Mesodermal cell (in vitro differentiated cells): ENCODE measurements at regions not wholly inside any gene's neighbourhood (a gene's known extent, or its start where the extent isn't known, plus 50 kb on each side); places are given as distances from the start of the nearest gene placed in this dataset.
A peak's percentile ranks its signal among the peaks of the same experiment; 100 is the strongest.

Source experiments
- H3K27ac ChIP-seq: 2 replicates; pipeline ENCODE4 v1.7.0; 2013; ENCODE audit warnings: mild to moderate bottlenecking, low read depth, low read length, moderate library complexity; ENCODE audit not compliant: severe bottlenecking
- H3K36me3 ChIP-seq: 2 replicates; pipeline ENCODE4 v1.7.1; 2013; ENCODE audit warnings: mild to moderate bottlenecking, low read length, moderate library complexity; ENCODE audit not compliant: control insufficient read depth, insufficient read depth
- H3K4me1 ChIP-seq: one replicate; pipeline ENCODE4 v1.7.1; 2013; ENCODE audit warnings: mild to moderate bottlenecking, low read length; ENCODE audit not compliant: insufficient read depth, control insufficient read depth, poor library complexity, severe bottlenecking
- H3K4me3 ChIP-seq: 2 replicates; pipeline ENCODE4 v1.7.0; 2013; ENCODE audit warnings: low read length, control low read depth, mild to moderate bottlenecking; ENCODE audit not compliant: insufficient read depth, poor library complexity, severe bottlenecking; ENCODE audit errors: extremely low read depth
- H3K9me3 ChIP-seq: 2 replicates; pipeline ENCODE4 v1.7.1; 2013; ENCODE audit warnings: mild to moderate bottlenecking, low read length, moderate library complexity; ENCODE audit not compliant: control insufficient read depth
- WGBS, 2 experiments: methylation state at CpG; one replicate each; pipeline ENCODE4 v1.1.5; 2013; ENCODE audit warnings: missing lambda C conversion rate in 2 of 2; ENCODE audit not compliant: insufficient coverage in 2 of 2; 5-methylcytosine and 5-hydroxymethylcytosine counted together

GRCh38 chr11:15913261-15913660 lies 443.1 kb downstream of the SOX6 start:
- H3K4me3 ChIP-seq: no peak overlapping the region
- peak overlapping the region; percentile 58 for H3K27ac ChIP-seq
- H3K9me3 ChIP-seq: no peaks in the 10 kb centered on the region
- H3K4me1 ChIP-seq: peaks cover 5% of the 10 kb centered on the region
- no CpG with 5 or more reads among the region's 2 CpGs for WGBS, 2 experiments
- no peaks in the 10 kb centered on the region for H3K36me3 ChIP-seq
